ENCODE measurements at regions not wholly inside any gene's neighbourhood (a gene's known extent, or its start where the extent isn't known, plus 50 kb on each side); places are given as distances from the start of the nearest gene placed in this dataset.

- H3K4me1 Mint-ChIP-seq = peaks cover 0 to 8% (median 0%) of the 10 kb centered on the region in 7 donors
- H3K27ac Mint-ChIP-seq = no peak overlapping the region
- POLR2A ChIA-PET = interaction anchor here (0.6 kb wide), 1 partner anchor 58 kb away, joined by 6 read pairs; no protein-coding TSS in a partner anchor
- intact Hi-C loops (cut with micrococcal nuclease) = loop anchor here in 1 of 2 donors (1.0 kb wide), 1 partner anchor 126 kb away; no protein-coding TSS in a partner anchor
- Histone ChIP-seq H3K9me3 (ENCODE audit: control insufficient read depth in 2 of 3, low read length in 3 of 3) (no peaks in the 10 kb centered on the region), H3K27me3 (ENCODE audit: control insufficient read depth in 2 of 2, insufficient read depth in 2 of 2, low read length in 2 of 2) (no peaks in the 10 kb centered on the region), H3K4me3 (ENCODE audit: low read length) (no peak overlapping the region), H3K4me1 (ENCODE audit: control insufficient read depth in 2 of 2, insufficient read depth in 2 of 2, low read length in 2 of 2) (no peaks in the 10 kb centered on the region), H3K27ac (ENCODE audit: low read depth, low read length) (no peak overlapping the region), H3K36me3 (ENCODE audit: control insufficient read depth in 2 of 3, insufficient read depth in 3 of 3, low read length in 3 of 3) (no peaks in the 10 kb centered on the region)
- ATAC-seq (no peak), DNase-seq (no peak)
- no peaks in the 10 kb centered on the region for H3K9me3 Mint-ChIP-seq
- peaks cover 4 to 10% (median 6%) of the 10 kb centered on the region in 5 donors for H3K27me3 Mint-ChIP-seq
- CTCF ChIA-PET = no interaction called here
- no peaks in the 10 kb centered on the region for H3K36me3 Mint-ChIP-seq
- H3K4me3 Mint-ChIP-seq = no peak overlapping the region
Measured at GRCh38 chr18:62457877-62458276, 64.9 kb upstream of the ZCCHC2 start.

DNA sequence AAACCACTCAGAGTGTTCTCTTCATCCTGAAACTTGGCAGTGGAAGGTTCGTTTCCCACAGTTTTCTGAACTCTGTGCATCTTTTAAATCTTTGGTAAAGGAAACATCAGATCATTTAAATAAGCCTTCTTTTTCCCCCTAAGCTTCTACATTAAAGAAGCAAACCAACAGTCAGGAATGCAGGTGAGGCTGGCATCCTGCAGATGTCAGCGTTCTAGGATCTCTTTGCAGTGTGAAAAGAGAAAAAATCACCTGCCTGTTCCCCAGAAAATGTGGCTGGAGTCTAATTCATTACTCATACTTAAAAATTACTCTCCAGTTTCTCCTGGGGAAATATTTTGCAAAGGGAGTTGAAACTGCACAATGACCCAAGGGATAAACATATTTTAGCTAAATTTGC lies 64.5 kb upstream of the ZCCHC2 start:
- intact Hi-C loops (cut with micrococcal nuclease) = loop anchor here in 1 of 2 donors (1.0 kb wide), 1 partner anchor 126 kb away; no protein-coding TSS in a partner anchor
- Mint-ChIP-seq H3K4me3 (no peak overlapping the region), H3K36me3 (no peaks in the 10 kb centered on the region), H3K4me1 (peaks cover 0 to 6% (median 0%) of the 10 kb centered on the region in 7 donors), H3K9me3 (no peaks in the 10 kb centered on the region), H3K27ac (no peak overlapping the region), H3K27me3 (peaks cover 4 to 10% (median 6%) of the 10 kb centered on the region in 5 donors)
- Histone ChIP-seq H3K9me3 (ENCODE audit: control insufficient read depth in 2 of 3, low read length in 3 of 3) (no peaks in the 10 kb centered on the region), H3K27ac (ENCODE audit: low read depth, low read length) (no peak overlapping the region), H3K4me1 (ENCODE audit: control insufficient read depth in 2 of 2, insufficient read depth in 2 of 2, low read length in 2 of 2) (no peaks in the 10 kb centered on the region), H3K4me3 (ENCODE audit: low read length) (no peak overlapping the region), H3K27me3 (ENCODE audit: control insufficient read depth in 2 of 2, insufficient read depth in 2 of 2, low read length in 2 of 2) (no peaks in the 10 kb centered on the region), H3K36me3 (ENCODE audit: control insufficient read depth in 2 of 3, insufficient read depth in 3 of 3, low read length in 3 of 3) (no peaks in the 10 kb centered on the region)
- ChIA-PET CTCF (no interaction called here), POLR2A (interaction anchor here (0.6 kb wide), 1 partner anchor 57 kb away, joined by 6 read pairs; no protein-coding TSS in a partner anchor)
- peak in 1 of 9 donors; percentile 4 for DNase-seq
- ATAC-seq = no peak

DNA sequence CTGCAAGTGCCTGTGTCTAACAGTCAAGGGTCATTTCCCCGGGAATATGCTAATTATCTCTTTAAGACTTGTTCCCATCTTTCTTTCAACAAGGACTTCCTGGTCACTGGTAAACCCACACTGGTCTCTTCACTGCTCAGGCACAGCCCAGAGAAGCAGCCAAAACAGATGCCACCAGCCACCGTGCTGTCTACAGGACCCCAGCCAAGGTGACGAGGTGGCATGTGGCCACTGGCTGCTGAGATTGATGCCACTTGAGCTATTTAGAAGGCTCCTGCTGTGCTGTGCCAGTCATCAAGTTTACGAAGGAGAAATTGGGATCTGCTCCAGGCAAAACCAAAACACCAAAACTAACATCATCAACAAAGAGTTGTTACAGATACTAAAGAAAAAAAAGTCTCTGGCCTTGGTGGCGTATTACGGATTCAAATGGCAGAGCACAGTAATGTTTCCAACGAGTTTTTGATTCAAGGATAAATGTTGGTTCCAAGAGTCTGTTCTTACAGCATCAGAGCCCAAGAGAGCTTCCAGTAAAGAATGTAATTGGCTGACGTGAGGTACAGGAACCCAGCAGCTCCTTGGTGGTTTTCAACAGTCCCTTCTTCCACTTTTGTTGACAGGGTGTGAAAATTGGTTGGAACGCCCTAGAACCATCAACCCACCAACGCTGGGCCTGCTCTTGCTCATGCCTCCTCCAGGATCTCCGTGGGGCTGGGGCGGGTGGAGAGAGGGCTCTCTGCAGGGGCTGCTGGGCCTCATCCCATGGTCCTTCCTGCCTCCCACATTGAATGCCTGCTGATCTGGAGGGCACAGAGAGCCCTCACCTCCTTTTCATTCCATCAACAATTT lies 63.7 kb upstream of the ZCCHC2 start:
- POLR2A ChIA-PET = interaction anchor here (0.6 kb wide), 1 partner anchor 57 kb away, joined by 6 read pairs; no protein-coding TSS in a partner anchor

GRCh38 chr18:62460851-62461300 lies 61.9 kb upstream of the ZCCHC2 start:
- peaks cover 0 to 12% (median 0%) of the 10 kb centered on the region in 11 donors for H3K9me3 Mint-ChIP-seq
- no peaks in the 10 kb centered on the region for H3K36me3 Mint-ChIP-seq
- peaks cover 0 to 10% (median 0%) of the 10 kb centered on the region in 5 donors for H3K27me3 Mint-ChIP-seq
- Histone ChIP-seq H3K27me3 (ENCODE audit: control insufficient read depth in 2 of 2, insufficient read depth in 2 of 2, low read length in 2 of 2) (no peaks in the 10 kb centered on the region), H3K27ac (ENCODE audit: low read depth, low read length) (no peak overlapping the region), H3K36me3 (ENCODE audit: control insufficient read depth in 2 of 3, insufficient read depth in 3 of 3, low read length in 3 of 3) (no peaks in the 10 kb centered on the region), H3K9me3 (ENCODE audit: control insufficient read depth in 2 of 3, low read length in 3 of 3) (no peaks in the 10 kb centered on the region), H3K4me3 (ENCODE audit: low read length) (no peak overlapping the region), H3K4me1 (ENCODE audit: control insufficient read depth in 2 of 2, insufficient read depth in 2 of 2, low read length in 2 of 2) (no peaks in the 10 kb centered on the region)
- ChIA-PET CTCF (no interaction called here), POLR2A (no interaction called here)
- intact Hi-C loops (cut with micrococcal nuclease) = no loop called here
- no peaks in the 10 kb centered on the region for H3K4me1 Mint-ChIP-seq
- no peak overlapping the region for H3K4me3 Mint-ChIP-seq
- DNase-seq = no peak
- H3K27ac Mint-ChIP-seq = no peak overlapping the region
- ATAC-seq = no peak

More for the DNA sequence above, 63.7 kb upstream of the ZCCHC2 start:
- Histone ChIP-seq H3K4me3 (ENCODE audit: low read length) (no peak overlapping the region), H3K27me3 (ENCODE audit: control insufficient read depth in 2 of 2, insufficient read depth in 2 of 2, low read length in 2 of 2) (no peaks in the 10 kb centered on the region), H3K4me1 (ENCODE audit: control insufficient read depth in 2 of 2, insufficient read depth in 2 of 2, low read length in 2 of 2) (no peaks in the 10 kb centered on the region), H3K36me3 (ENCODE audit: control insufficient read depth in 2 of 3, insufficient read depth in 3 of 3, low read length in 3 of 3) (no peaks in the 10 kb centered on the region), H3K27ac (ENCODE audit: low read depth, low read length) (no peak overlapping the region), H3K9me3 (ENCODE audit: control insufficient read depth in 2 of 3, low read length in 3 of 3) (no peaks in the 10 kb centered on the region)
- Mint-ChIP-seq H3K9me3 (peaks cover 0 to 3% (median 0%) of the 10 kb centered on the region in 11 donors), H3K36me3 (no peaks in the 10 kb centered on the region), H3K4me3 (no peak overlapping the region), H3K27ac (no peak overlapping the region), H3K4me1 (peaks cover 0 to under 1% (median 0%) of the 10 kb centered on the region in 7 donors), H3K27me3 (peaks cover under 1 to 12% (median 6%) of the 10 kb centered on the region in 5 donors)
- intact Hi-C loops (cut with micrococcal nuclease) = loop anchor here in 1 of 2 donors (1.0 kb wide), 1 partner anchor 125 kb away; no protein-coding TSS in a partner anchor
- CTCF ChIA-PET = no interaction called here
- DNase-seq (no peak), ATAC-seq (no peak)

DNA sequence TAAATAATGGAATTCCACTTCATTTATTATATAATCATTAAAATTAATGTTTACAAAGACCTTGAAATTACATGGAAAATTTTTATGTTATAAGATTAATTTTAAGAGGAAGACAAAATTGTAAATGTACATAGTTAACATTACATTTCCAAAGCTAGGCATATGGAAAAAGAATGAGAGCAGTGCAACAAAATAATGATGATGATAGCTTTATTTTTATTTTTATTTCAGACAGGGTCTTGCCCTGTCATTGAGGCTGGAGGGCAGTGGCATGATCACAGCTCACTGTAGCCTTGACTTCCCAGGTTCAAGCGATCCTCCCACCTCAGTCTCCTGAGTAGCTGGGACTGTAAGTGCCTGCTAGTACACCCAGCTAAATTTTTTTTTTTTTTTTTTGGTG lies 61.2 kb upstream of the ZCCHC2 start:
- CTCF ChIA-PET = interaction anchor here (0.6 kb wide), 1 partner anchor 13 kb away, joined by 3 read pairs; no protein-coding TSS in a partner anchor
- peaks cover 0 to 10% (median 0%) of the 10 kb centered on the region in 5 donors for H3K27me3 Mint-ChIP-seq
- no peaks in the 10 kb centered on the region for H3K9me3 ChIP-seq (ENCODE audit: control insufficient read depth in 2 of 3, low read length in 3 of 3)

DNA sequence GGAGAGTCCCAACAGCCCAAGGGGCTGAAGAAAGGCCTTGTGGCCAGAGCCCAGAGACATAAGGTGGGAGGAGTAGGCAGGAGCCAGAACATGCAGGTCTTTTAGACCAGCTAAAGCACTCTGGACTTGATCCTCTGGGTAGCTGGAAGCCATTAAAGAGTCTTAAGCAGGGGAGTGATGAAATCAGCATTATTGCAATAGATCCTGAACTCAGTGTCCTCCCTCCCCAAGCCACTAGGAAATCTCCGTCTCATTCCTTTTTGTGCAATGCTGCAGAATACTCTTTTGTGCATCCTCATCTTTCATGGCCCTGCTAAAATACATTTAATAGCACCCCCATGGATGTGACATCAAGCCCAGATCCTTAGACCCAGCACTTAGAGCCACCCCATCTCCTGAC lies 58.6 kb upstream of the ZCCHC2 start:
- ATAC-seq = no peak
- H3K27ac Mint-ChIP-seq = no peak overlapping the region
- peaks cover 0 to 4% (median 0%) of the 10 kb centered on the region in 5 donors for H3K36me3 Mint-ChIP-seq
- peaks cover 0 to 23% (median 0%) of the 10 kb centered on the region in 5 donors for H3K27me3 Mint-ChIP-seq
- no peak overlapping the region for H3K4me3 Mint-ChIP-seq
- ChIA-PET POLR2A (no interaction called here), CTCF (no interaction called here)
- H3K4me1 Mint-ChIP-seq = no peaks in the 10 kb centered on the region
- Histone ChIP-seq H3K27me3 (ENCODE audit: control insufficient read depth in 2 of 2, insufficient read depth in 2 of 2, low read length in 2 of 2) (no peaks in the 10 kb centered on the region), H3K36me3 (ENCODE audit: control insufficient read depth in 2 of 3, insufficient read depth in 3 of 3, low read length in 3 of 3) (no peaks in the 10 kb centered on the region), H3K27ac (ENCODE audit: low read depth, low read length) (no peak overlapping the region), H3K4me1 (ENCODE audit: control insufficient read depth in 2 of 2, insufficient read depth in 2 of 2, low read length in 2 of 2) (no peaks in the 10 kb centered on the region), H3K9me3 (ENCODE audit: control insufficient read depth in 2 of 3, low read length in 3 of 3) (no peaks in the 10 kb centered on the region), H3K4me3 (ENCODE audit: low read length) (no peak overlapping the region)
- peaks cover 0 to 20% (median 8%) of the 10 kb centered on the region in 11 donors for H3K9me3 Mint-ChIP-seq
- DNase-seq = no peak
- intact Hi-C loops (cut with micrococcal nuclease) = no loop called here

More for the DNA sequence above, 61.2 kb upstream of the ZCCHC2 start:
- Histone ChIP-seq H3K27ac (ENCODE audit: low read depth, low read length) (no peak overlapping the region), H3K36me3 (ENCODE audit: control insufficient read depth in 2 of 3, insufficient read depth in 3 of 3, low read length in 3 of 3) (no peaks in the 10 kb centered on the region), H3K4me1 (ENCODE audit: control insufficient read depth in 2 of 2, insufficient read depth in 2 of 2, low read length in 2 of 2) (no peaks in the 10 kb centered on the region), H3K4me3 (ENCODE audit: low read length) (no peak overlapping the region), H3K27me3 (ENCODE audit: control insufficient read depth in 2 of 2, insufficient read depth in 2 of 2, low read length in 2 of 2) (no peaks in the 10 kb centered on the region)
- POLR2A ChIA-PET = no interaction called here
- Mint-ChIP-seq H3K9me3 (peaks cover 0 to 12% (median 0%) of the 10 kb centered on the region in 11 donors), H3K4me1 (no peaks in the 10 kb centered on the region), H3K27ac (no peak overlapping the region), H3K4me3 (no peak overlapping the region), H3K36me3 (no peaks in the 10 kb centered on the region)
- no peak for DNase-seq
- ATAC-seq = no peak
- intact Hi-C loops (cut with micrococcal nuclease) = no loop called here
